B cell (primary cell): ENCODE measurements at regions not wholly inside any gene's neighbourhood (a gene's known extent, or its start where the extent isn't known, plus 50 kb on each side); places are given as distances from the start of the nearest gene placed in this dataset.

Experiments
- EZH2 ChIP-seq: IDR thresholded peaks from 2 replicates; pipeline ENCODE4 v1.6.1; 2012; ENCODE audit warnings: borderline replicate concordance, low read depth, mild to moderate bottlenecking, moderate library complexity, low read length; ENCODE audit not compliant: insufficient read depth, poor library complexity, severe bottlenecking
- TF ChIP-seq, protein P1 (sequence below): fragments of 200-600 bp; IDR thresholded peaks from one replicate; pipeline ENCODE4 v1.8.0; 2022; ENCODE audit warnings: antibody characterized with exemption, mild to moderate bottlenecking

DNA sequence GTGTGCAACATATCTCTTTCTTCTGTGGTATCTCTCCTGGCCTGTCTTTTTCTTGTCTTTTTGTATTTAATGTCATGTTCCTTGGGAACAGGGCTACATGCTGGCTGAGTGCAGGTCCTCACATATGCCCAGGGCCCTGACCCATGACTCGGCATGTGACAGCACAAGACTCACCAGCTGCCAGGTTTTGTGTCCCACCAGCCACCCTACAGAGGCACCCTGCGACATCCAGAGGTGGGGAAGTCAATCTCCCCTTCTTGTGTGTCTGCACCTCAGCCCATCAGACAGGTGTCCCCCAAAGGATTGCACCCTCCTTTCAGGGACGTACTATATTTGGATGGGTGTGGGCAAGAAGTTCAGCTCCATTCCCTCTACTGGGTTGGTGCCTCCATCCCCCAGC lies 576.3 kb downstream of the RNF144B start:
- TF ChIP-seq, protein P1, sequence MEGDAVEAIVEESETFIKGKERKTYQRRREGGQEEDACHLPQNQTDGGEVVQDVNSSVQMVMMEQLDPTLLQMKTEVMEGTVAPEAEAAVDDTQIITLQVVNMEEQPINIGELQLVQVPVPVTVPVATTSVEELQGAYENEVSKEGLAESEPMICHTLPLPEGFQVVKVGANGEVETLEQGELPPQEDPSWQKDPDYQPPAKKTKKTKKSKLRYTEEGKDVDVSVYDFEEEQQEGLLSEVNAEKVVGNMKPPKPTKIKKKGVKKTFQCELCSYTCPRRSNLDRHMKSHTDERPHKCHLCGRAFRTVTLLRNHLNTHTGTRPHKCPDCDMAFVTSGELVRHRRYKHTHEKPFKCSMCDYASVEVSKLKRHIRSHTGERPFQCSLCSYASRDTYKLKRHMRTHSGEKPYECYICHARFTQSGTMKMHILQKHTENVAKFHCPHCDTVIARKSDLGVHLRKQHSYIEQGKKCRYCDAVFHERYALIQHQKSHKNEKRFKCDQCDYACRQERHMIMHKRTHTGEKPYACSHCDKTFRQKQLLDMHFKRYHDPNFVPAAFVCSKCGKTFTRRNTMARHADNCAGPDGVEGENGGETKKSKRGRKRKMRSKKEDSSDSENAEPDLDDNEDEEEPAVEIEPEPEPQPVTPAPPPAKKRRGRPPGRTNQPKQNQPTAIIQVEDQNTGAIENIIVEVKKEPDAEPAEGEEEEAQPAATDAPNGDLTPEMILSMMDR: no peak
- TF ChIP-seq EZH2: no peak
